B cell (primary cell): ENCODE measurements at regions not wholly inside any gene's neighbourhood (a gene's known extent, or its start where the extent isn't known, plus 50 kb on each side); places are given as distances from the start of the nearest gene placed in this dataset.

Source experiments
- CTCF ChIP-seq: fragments of 200-600 bp; IDR thresholded peaks from one replicate; pipeline ENCODE4 v1.8.0; 2022; ENCODE audit warnings: antibody characterized with exemption, mild to moderate bottlenecking
- EZH2 ChIP-seq: IDR thresholded peaks from 2 replicates; pipeline ENCODE4 v1.6.1; 2012; ENCODE audit warnings: borderline replicate concordance, low read depth, mild to moderate bottlenecking, moderate library complexity, low read length; ENCODE audit not compliant: insufficient read depth, poor library complexity, severe bottlenecking

- TF ChIP-seq CTCF (no peak), EZH2 (no peak)
Observed at GRCh38 chr19:29006057-29006735, 206.8 kb downstream of the UQCRFS1 start.
